Right renal pelvis (tissue), 4 donors: ENCODE measurements at regions not wholly inside any gene's neighbourhood (a gene's known extent, or its start where the extent isn't known, plus 50 kb on each side); places are given as distances from the start of the nearest gene placed in this dataset.
"Not testable (repeated sequence)": the region's sequence is repeated elsewhere in the genome, so short reads cannot be mapped to it uniquely, and the experiment has no call there.

ENCODE experiments used
- DNase-seq, 4 donors: peaks; one replicate each; pipeline ENCODE4 v3.0.0-alpha.2; 2013; ENCODE audit warnings: low read depth in 4 of 4, low spot score in 3 of 4, missing footprints in 1 of 4

DNA sequence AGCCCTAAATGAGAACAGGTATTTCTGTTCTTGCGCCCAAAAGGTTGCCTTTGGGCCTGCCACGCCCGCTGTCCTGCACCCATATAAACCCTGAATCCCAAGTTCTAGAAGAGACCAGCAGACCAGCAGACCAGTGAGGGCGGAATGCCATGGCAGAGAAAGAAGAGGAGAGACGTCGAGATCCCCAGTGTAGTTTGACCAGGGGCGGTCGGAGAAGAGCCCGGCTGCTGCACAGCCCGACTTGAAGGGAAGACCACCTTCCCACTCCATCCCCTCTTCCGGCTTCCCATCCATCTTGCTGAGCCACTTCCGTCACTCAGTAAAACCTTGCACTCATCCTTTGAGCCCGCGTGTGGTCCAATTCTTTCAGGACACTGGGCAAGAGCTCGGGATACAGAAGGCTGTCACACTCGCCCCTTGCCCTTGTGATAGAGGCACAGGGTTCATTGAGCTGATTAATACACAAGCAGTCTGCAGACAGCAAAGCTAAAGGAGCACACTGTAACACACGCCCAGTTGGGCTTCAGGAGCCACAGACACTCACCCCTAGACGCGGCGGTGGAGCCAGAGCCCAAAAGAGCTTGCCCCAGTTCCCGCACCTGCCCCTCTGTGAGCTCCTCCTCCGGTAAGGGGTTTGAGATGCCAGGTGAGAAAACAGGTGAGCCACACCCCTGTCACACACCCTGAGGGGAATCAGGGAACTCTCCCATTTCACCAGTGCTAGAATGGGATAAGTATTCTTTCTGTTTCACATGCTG lies 230.8 kb downstream of the PCDH10 start:
- DNase-seq = no peak

DNA sequence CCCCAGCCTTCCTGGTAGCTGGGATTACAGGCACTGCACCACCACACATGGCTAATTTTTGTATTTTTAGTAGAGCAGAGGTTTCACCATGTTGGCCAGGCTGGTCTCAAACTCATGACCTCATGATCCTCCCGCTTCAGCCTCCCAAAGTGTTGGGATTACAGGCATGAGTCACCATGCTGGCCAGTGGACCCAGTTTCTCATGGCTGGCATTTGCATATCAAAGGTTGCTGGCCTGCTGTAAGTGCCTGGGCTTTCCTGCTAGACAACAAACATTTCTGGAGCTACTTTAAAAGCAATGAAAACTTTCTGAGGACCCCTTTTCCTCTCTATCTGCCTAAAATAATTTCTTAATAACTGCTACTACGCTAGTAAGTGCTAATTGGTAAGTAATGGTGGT lies 228.2 kb downstream of the PCDH10 start:
- DNase-seq = no peak

DNA sequence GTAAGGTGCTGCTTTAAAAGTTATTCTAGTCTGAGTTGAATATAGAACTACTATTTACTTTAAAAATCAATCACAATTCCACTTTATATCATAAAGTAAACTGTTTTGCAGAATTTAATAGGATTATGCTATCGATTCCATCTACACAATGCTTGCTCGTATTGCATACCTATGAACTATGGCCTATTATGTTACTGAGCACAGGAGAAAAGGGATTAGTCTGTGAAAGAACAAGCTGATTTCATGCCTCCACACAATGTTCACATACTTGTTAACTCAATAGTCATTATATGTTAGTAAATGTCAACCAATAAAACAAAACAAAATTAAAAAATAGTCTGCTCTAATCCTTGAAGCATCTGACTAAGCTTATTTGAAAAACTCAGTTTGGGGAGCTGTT lies 223.6 kb downstream of the PCDH10 start:
- DNase-seq = no peak

DNA sequence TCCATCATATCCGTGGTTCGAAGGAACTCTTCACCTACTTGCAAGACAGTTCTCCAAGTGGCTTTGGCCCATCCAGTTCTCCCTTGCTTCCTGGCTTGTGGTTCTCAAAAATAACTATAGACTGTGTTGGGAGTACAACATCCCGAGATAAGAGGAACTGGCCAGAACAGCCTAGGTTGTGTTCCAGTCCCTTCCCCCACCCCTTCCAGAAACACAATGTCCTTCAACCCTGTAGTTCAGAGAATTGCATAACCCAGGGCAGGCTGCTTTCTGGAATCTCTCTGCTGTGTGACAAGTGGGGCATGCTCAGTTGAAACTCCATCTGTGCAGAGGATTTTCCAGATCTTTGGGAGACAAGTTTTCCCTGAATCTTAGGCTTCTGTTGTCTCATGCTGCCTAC lies 206.5 kb downstream of the PCDH10 start:
- no peak for DNase-seq

DNA sequence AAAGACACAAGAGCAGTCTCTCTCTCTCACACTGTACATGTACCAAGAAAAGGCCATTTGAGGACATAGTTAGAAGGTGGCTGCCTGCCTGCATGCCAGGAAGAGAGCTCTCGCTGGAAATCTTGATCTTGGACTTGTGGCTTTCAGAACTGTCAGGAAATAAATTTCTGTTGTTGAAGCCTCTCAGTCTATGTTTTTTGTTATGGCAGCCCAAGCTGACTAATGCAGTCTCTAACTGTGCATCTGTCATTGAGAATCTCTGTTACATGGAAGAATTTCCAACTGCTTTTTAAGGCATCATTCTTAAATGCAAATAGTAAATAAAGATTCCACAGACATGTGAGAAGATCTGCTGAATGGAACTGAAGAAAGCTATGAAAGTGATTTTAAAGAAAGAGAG lies 198.3 kb downstream of the PCDH10 start:
- no peak for DNase-seq

DNA sequence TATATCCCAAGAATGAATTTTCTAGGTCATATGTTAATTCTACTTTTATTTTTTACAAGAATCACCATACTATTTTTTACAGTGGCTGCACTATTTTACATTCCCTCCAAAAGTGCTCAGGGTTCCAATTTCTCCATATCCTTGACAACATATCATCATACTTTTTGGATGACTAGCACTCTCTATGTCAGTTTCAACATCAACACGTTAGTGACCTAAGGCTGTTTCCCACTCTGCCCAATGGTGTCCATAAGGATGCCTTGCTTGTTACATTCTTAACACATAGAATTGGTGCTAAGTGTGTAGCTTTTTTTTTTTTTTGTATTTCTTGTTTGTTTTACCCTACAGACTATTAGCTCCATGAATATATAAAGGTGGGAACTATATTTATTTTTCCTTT lies 175.4 kb downstream of the PCDH10 start:
- no peak for DNase-seq

DNA sequence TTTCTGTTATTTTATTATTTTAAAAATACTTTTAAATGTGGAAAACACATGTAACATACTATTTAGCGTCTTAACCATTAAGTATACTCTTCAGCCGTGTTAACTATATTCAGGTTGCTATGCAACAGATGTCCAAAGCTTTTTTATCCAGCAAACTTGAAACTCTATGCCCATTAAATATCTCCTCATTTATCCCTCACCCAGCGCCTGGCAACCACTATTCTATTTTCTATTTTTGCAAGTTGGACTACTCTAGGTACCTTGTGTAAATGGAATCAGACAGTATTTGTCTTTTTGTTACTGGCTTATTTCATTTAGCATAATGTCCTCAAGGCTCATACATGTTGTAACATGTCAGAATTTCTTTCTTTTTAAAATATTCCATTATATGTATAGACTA lies 174.6 kb downstream of the PCDH10 start:
- no peak for DNase-seq

DNA sequence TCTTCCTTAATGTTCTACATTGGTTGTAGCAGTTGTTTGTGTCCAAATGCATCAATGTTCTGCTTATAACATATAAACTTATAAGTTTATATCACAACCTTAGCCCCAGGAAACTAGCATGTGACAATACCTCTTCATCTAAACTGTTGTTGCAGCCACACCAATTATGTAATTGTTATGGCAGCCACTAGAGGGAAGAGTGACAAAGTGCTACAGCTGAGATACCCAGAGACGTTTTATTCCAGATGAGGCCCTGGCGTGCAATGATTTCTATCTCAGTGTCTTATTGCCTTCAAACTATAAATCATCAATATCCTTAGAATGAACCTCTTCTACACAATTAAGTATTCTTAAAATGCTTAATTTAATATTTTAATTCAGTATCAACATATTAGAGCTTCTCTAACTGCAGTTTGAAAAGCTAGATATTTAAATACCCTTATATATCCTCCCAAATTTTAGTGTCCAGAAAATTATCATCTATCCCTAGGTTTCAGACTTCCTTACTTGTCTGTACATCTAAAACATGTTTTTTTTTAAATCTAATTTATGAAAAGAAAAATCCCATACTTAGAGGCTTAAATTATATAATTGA lies 171.6 kb downstream of the PCDH10 start:
- DNase-seq = peak in 2 of 4 donors; percentile 7 to 9

DNA sequence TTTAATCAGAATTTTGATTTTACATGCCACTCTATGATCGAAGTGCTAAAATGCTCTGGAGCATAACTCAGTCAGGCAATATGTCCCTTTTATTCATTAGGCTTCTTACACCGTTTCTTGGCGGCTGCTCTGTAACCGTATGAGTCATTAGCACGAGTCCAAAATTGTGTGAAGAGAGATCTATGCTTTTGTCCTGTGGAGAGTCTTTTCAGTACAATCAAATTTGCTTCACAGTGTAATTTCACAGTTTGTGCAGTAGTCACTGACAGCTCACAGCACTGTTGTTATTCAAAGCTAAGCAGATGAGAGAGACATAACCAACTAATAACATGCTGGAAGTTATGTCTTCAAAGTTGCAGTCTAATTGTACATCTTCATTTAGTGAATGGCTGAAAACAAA lies 167.8 kb downstream of the PCDH10 start:
- DNase-seq = no peak

DNA sequence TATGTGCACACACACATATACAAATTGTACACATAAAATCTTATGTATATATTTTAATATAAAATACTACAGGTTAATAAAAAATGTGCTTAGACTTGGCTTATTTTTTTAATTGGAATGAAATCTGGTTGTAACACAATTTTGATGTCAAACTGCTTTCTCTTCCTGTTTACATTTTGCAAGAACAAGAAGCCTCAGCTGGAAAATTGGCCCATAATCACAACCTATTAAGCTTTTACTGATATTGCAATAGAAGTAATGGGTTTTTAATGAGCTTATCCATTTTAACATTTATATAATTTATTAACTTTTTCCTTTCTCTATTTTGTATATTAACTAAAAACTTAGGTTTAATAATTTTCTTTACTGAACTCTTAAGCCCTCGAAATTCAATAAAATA lies 165.9 kb downstream of the PCDH10 start:
- DNase-seq = no peak

DNA sequence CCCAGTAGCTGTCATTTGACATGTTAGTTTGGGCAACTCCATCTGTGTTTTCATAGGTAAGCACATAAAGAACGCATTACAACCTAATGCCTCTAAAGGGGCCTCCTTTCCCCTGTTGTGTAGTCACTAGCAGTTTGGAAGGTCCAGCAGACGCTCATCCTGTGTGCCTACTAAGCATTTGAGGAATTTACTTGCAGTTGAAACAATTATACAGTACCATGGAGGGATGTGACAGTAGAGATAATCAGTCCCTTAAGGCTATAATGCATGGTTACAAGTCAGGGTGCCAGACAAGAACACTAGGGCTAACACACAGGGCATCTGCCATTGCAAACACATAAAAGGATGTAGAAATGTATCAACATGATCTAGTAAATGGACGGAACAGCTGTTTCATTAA lies 138.3 kb downstream of the PCDH10 start:
- DNase-seq = no peak

DNA sequence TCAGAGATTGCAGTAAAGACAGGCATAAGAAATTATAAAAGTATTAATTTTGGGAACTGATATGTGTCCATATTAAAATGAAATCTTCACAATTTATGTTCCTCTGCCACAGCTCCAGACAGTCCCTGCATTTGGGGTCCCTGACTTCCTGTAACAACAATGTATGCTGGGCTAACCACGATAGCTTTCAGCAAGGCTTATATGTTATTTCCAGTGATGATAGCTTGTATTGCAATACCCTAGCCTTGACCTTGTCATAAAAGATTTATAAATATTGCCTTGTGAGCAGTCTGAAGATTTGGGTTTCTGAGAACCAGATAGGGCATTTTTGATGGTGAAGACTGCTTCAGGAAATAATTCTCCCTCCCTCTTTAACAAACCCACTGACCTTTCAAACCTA lies 129.5 kb downstream of the PCDH10 start:
- no peak for DNase-seq

DNA sequence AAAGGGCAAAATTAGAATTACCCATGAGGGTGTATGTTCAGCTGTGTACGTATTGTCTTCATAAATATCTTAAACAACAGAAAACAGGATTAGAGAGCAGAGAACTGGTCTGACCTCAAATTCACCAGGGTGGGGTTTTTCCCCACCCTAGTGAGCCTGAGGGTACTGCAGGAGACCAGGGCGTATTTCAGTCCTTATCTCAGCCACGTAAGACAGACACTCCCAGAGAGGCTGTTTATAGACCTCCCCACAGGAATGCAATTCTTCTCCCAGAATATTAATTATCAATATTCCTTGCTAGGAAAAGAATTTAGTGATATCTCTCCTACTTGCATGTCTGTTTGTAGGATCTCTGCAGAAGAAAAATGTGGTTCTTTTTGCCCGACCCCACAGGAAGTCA lies 128.8 kb downstream of the PCDH10 start:
- DNase-seq = not testable (repeated sequence)

DNA sequence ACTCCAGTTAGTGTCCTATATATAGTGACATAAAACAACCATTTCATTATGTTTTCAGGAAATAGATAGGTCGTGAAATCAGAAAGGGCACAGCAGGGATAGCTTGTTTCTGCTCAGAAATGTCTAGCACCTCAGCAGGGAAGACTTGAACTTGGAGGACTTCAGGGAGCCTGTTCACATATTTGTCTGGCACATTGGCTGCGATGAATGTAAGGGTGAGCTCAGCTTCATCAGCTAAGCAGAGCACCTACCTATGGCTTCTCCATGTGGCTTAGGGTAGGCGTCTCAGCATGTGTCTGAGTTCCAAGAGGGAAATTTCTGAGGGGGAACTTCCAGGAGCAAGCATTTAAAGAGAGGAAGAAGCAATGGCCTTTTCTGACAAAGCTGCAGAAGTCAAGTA lies 126.2 kb downstream of the PCDH10 start:
- no peak for DNase-seq

DNA sequence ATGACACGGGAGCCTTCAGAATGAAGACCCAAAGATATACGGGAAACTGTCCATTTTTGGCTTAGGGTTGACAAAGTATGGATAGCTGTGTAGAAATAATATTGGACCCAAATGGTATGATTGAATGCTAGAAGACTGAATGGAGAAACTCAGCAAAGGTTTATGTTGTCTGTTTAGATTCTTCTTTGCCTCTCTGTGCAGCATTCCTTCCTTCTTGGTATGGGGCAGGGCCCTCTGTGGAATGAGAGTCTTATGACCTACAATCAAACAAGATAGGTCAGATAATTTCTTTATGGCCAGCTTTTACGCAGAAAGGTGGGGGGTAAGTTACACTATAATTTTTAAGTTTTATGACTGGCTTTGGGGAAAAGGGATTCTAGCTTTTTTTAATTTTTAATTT lies 124.3 kb downstream of the PCDH10 start:
- DNase-seq = no peak

DNA sequence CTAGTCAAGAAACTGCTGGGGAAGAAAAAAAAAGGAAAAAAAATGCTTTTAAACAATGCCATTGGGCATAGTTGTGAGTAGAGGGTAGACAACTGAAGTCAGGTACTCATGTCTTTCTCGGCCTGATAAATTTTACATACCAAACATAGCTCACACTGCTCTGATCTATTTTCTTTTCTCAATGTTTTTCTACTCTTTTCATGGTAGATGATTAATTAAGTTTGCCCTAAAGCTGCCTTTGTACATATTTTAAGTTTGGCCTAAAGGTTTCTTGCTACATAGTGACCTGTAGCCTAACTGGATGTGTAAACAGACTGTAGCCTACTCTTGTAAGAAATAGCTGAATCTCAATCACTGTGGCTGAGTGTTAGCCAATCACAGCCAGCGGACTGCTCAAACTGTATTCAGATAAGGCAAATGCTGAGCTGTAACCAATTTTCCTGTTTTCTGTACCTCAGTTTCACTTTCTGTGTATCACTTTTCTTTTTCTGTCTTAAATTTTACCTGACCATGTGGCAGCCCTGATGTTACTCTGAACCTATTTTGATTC lies 121.0 kb downstream of the PCDH10 start:
- DNase-seq = no peak

DNA sequence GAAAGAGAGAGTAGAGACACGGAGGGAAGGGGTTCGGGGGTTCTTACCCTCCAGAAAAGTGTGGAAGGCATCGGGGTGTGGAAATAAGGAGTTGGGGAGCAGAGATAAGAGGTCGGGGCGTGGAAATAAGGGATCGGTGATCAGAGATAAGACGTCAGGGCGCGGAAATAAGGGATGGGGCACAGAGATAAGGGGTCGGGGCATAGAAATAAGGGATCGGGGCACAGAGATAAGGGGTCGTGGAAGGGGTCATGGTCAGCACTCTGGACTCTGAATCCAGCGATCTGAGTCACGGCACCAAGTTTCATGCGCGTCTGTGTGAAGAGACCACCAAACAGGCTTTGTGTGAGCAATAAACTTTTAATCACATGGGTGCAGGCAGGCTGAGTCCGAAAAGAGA lies 119.1 kb downstream of the PCDH10 start:
- DNase-seq = no peak

DNA sequence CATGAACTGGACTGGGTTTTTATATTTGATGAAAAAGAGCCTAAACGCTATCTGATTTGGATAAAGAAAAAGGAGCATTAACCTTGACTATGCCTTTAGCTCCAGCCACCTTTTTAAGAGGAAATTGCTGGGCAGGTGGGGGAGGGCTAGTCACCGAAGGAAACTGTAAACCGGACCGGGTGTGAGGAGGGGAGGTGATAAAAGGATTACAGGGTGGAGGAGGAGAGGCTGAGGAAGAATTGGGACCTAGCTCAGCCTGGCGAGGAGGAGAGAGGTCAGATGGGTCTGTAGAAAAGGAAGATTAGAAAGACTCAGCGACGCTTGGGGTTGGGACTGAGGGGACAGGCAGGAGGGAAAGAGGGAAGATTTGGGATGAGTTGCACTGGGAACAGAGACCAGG lies 118.4 kb downstream of the PCDH10 start:
- not testable (repeated sequence) for DNase-seq

DNA sequence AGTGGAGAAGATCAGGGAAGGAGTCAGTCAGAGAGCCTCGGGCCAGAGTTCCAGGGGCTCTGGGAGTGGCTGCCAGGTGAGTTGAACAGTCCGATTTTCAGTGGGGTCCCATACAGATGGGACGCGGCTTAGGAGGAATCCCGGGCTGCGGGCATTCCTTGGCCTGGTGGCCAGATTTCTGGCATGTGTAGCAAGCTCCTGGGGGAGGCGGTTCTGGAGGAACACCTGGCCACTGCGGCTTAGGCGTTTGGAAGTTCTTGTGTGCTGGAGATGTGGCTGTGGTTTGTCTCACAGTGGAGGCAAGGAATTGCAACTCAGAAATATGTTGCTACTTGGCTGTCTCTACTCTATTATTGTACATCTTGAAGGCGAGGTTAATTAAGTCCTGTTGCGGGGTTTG lies 117.9 kb downstream of the PCDH10 start:
- DNase-seq = not testable (repeated sequence)

DNA sequence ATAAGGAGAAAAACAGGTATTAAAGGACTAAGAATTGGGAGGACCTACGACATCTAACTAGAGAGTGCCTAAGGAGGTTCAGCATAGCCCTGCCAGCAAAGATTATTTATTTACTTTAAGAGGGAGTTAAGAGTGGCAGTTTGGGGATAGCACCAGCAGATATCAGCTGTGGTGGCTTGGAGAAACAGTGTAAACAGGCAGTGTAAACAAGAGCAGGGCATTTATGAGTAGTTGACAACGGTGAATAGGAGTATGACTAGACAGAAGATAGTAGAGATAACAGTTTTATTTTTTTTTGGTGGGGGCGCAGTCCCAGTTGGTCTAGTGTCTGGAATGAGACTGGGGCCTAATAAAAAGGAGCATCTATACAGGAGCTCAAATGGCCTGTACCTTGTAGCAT lies 115.2 kb downstream of the PCDH10 start:
- DNase-seq = not testable (repeated sequence)

DNA sequence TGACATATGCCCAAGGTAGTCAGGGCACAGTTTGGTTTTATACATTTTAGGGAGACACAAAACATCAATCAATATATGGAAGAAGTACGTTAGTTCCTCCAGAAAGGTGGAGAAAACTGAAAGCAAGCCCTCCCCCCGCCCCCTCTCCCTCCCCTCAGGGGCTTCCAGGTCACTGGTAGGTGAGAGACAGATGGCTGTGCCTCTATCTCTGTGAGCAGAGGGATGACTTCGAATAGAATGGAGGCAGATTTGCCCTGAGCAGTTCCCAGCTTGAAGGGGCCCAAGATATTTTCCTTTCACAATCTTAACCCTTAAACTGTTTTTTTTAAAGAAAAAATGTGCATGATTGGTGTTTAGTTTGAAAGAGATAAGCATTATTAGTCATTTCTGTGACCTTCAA lies 114.0 kb downstream of the PCDH10 start:
- no peak for DNase-seq

DNA sequence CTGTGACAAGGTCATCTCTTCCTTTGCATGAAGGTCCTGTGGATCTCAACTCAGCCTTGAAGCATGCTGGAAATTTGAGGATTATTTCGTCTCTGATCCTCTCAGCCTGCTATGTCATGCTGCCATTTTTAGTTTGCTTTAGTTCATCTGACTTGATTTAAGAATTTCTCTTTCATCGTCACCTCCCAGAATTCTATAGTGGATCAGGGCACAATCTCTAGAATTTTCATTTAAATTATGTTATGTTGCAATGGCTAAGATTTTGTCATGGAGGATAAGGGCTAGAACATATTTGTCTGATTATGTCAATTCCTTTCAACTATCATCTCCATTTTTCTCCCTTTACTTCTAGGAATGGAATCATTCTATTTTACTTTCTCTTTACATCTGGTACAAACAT lies 98.8 kb downstream of the PCDH10 start:
- DNase-seq = no peak
